IPS DF 19.7 (cell line): ENCODE measurements at regions not wholly inside any gene's neighbourhood (a gene's known extent, or its start where the extent isn't known, plus 50 kb on each side); places are given as distances from the start of the nearest gene placed in this dataset.
A peak's percentile ranks its signal among the peaks of the same experiment; 100 is the strongest.
"Not testable (repeated sequence)": the region's sequence is repeated elsewhere in the genome, so short reads cannot be mapped to it uniquely, and the experiment has no call there.

Experiments used
- DNase-seq: peaks from one replicate; pipeline ENCODE4 v3.0.0-alpha.2; 2013; ENCODE audit warnings: low read depth, low spot score

GRCh38 chr7:67470256-67470751, 473.7 kb downstream of the TYW1 start:
- no peak for DNase-seq

GRCh38 chr7:67475293-67475692, 478.7 kb downstream of the TYW1 start:
- no peak for DNase-seq

GRCh38 chr7:67478066-67478465, 481.4 kb downstream of the TYW1 start:
- no peak for DNase-seq

- DNase-seq, result peak; percentile 23
These were observed 487.7 kb downstream of the TYW1 start for GRCh38 chr7:67484244-67484751.

- DNase-seq, result no peak
These were observed 489.8 kb downstream of the TYW1 start for GRCh38 chr7:67486401-67486800.

- no peak for DNase-seq
These were observed 490.7 kb downstream of the TYW1 start for GRCh38 chr7:67487316-67487715.

GRCh38 chr7:67489881-67490280, 493.2 kb downstream of the TYW1 start:
- DNase-seq, result no peak

- DNase-seq, result no peak
These were observed 496.7 kb downstream of the TYW1 start for GRCh38 chr7:67493366-67493765.

GRCh38 chr7:67496589-67496988, 500.0 kb downstream of the TYW1 start:
- no peak for DNase-seq

GRCh38 chr7:67497914-67498313, 501.3 kb downstream of the TYW1 start:
- not testable (repeated sequence) for DNase-seq

GRCh38 chr7:67502929-67503328, 506.3 kb downstream of the TYW1 start:
- no peak for DNase-seq

GRCh38 chr7:67505449-67505848, 508.8 kb downstream of the TYW1 start:
- no peak for DNase-seq

GRCh38 chr7:67512481-67512880, 515.8 kb downstream of the TYW1 start:
- DNase-seq, result no peak

GRCh38 chr7:67518580-67518979, 521.9 kb downstream of the TYW1 start:
- DNase-seq, result no peak

GRCh38 chr7:67519171-67519570, 522.5 kb downstream of the TYW1 start:
- no peak for DNase-seq

- DNase-seq, result no peak
These were observed 525.9 kb downstream of the TYW1 start for GRCh38 chr7:67522504-67522903.

- DNase-seq, result no peak
These were observed 527.1 kb downstream of the TYW1 start for GRCh38 chr7:67523713-67524112.

GRCh38 chr7:67525588-67525987, 529.0 kb downstream of the TYW1 start:
- no peak for DNase-seq

- DNase-seq, result no peak
These were observed 538.8 kb downstream of the TYW1 start for GRCh38 chr7:67535241-67535989.

- no peak for DNase-seq
These were observed 546.3 kb downstream of the TYW1 start for GRCh38 chr7:67542916-67543315.

- no peak for DNase-seq
These were observed 550.7 kb downstream of the TYW1 start for GRCh38 chr7:67547183-67547907.

GRCh38 chr7:67549126-67549525, 552.5 kb downstream of the TYW1 start:
- no peak for DNase-seq
